Neural cell (in vitro differentiated cells): ENCODE measurements at regions not wholly inside any gene's neighbourhood (a gene's known extent, or its start where the extent isn't known, plus 50 kb on each side); places are given as distances from the start of the nearest gene placed in this dataset.

Source experiments
- EZH2 ChIP-seq: fragments of 200-600, 300-800 bp; shearing (Covaris generic), sonication (generic); IDR thresholded peaks from 2 replicates; pipeline ENCODE4 v1.6.1; 2014; ENCODE audit warnings: antibody characterized with exemption, low read length, borderline replicate concordance, mild to moderate bottlenecking; ENCODE audit not compliant: insufficient read depth, poor library complexity, severe bottlenecking
- RAD21 ChIP-seq: fragments of 450-650 bp; conservative IDR thresholded peaks from 2 replicates; pipeline ENCODE4 v1.6.1; 2014; ENCODE audit warnings: antibody characterized with exemption, mild to moderate bottlenecking, moderate library complexity
- TF ChIP-seq, protein P1 (sequence below): fragments of 450-650 bp; IDR thresholded peaks from 2 replicates; pipeline ENCODE4 v1.5.1; 2014; ENCODE audit warnings: antibody characterized with exemption, mild to moderate bottlenecking, moderate library complexity; ENCODE audit not compliant: poor library complexity, severe bottlenecking

- TF ChIP-seq, protein P1, sequence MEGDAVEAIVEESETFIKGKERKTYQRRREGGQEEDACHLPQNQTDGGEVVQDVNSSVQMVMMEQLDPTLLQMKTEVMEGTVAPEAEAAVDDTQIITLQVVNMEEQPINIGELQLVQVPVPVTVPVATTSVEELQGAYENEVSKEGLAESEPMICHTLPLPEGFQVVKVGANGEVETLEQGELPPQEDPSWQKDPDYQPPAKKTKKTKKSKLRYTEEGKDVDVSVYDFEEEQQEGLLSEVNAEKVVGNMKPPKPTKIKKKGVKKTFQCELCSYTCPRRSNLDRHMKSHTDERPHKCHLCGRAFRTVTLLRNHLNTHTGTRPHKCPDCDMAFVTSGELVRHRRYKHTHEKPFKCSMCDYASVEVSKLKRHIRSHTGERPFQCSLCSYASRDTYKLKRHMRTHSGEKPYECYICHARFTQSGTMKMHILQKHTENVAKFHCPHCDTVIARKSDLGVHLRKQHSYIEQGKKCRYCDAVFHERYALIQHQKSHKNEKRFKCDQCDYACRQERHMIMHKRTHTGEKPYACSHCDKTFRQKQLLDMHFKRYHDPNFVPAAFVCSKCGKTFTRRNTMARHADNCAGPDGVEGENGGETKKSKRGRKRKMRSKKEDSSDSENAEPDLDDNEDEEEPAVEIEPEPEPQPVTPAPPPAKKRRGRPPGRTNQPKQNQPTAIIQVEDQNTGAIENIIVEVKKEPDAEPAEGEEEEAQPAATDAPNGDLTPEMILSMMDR, result no peak
- TF ChIP-seq EZH2 (no peak), RAD21 (no peak)
Measured at GRCh38 chr1:118660769-118661168, 327.4 kb downstream of the TBX15 start.
